ENCODE measurements at regions not wholly inside any gene's neighbourhood (a gene's known extent, or its start where the extent isn't known, plus 50 kb on each side); places are given as distances from the start of the nearest gene placed in this dataset.
"Not testable (repeated sequence)": the region's sequence is repeated elsewhere in the genome, so short reads cannot be mapped to it uniquely, and the experiment has no call there.

DNA sequence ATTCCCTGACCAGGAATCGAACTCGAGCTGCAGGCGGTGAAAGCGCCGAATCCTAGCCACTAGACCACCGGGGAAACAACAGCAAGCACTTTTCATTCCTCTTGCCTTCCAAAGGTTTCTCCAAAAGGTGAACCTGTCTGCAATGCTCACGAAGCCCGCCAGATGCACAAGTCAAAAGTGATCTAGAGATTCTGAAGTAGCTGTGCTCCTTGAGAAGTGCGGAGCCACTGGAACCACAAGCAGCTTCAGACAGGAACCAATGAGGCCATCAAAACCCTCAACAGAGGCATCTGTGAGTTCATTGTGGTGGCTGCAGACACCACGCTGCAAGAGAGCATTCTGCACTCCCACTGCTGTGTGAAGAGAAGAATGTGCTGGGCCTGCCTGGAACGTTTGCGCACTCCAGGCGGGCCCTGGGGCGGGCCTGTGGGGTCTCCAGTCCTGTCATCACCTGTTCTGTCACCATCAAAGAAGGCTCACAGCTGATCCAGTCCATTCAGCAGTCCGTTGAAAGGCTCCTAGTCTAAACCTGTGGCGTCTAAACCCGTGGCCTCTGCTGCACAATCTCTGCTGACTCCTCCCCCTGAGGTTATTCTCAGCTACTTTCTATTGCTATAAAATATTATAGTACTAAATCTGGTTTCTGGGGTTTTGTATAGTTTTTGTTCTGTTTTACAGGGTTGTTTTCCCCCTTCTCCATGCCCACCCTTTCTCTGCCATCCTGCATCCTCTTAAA, 89.5 kb upstream of the FCGR1A start:
- TF ChIP-seq, protein P1, sequence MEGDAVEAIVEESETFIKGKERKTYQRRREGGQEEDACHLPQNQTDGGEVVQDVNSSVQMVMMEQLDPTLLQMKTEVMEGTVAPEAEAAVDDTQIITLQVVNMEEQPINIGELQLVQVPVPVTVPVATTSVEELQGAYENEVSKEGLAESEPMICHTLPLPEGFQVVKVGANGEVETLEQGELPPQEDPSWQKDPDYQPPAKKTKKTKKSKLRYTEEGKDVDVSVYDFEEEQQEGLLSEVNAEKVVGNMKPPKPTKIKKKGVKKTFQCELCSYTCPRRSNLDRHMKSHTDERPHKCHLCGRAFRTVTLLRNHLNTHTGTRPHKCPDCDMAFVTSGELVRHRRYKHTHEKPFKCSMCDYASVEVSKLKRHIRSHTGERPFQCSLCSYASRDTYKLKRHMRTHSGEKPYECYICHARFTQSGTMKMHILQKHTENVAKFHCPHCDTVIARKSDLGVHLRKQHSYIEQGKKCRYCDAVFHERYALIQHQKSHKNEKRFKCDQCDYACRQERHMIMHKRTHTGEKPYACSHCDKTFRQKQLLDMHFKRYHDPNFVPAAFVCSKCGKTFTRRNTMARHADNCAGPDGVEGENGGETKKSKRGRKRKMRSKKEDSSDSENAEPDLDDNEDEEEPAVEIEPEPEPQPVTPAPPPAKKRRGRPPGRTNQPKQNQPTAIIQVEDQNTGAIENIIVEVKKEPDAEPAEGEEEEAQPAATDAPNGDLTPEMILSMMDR (IDR thresholded peaks at IDR 0.05; ENCODE audit: low read depth, low read length, poor library complexity, severe bottlenecking), result not testable (repeated sequence)
- not testable (repeated sequence) for TF ChIP-seq EZH2phosphoT487 (IDR thresholded peaks at IDR 0.05; ENCODE audit: borderline replicate concordance, low read length)

Measured in DOHH2 (cell line).